Lower leg skin (tissue), 3 donors: ENCODE measurements at regions not wholly inside any gene's neighbourhood (a gene's known extent, or its start where the extent isn't known, plus 50 kb on each side); places are given as distances from the start of the nearest gene placed in this dataset.

Source experiments
- POLR2A ChIP-seq, 2 donors: fragments of 450-650 bp; IDR thresholded peaks; one replicate each; pipeline ENCODE4 v1.6.1; 2016 to 2017; ENCODE audit warnings: antibody characterized with exemption in 2 of 2, mild to moderate bottlenecking in 1 of 2, moderate library complexity in 1 of 2
- TF ChIP-seq, protein P1 (sequence below), 3 donors: fragments of 450-650 bp; IDR thresholded peaks; one replicate each; pipeline ENCODE4 v1.5.1; 2016; ENCODE audit warnings: antibody characterized with exemption in 3 of 3, mild to moderate bottlenecking in 3 of 3, moderate library complexity in 2 of 3

DNA sequence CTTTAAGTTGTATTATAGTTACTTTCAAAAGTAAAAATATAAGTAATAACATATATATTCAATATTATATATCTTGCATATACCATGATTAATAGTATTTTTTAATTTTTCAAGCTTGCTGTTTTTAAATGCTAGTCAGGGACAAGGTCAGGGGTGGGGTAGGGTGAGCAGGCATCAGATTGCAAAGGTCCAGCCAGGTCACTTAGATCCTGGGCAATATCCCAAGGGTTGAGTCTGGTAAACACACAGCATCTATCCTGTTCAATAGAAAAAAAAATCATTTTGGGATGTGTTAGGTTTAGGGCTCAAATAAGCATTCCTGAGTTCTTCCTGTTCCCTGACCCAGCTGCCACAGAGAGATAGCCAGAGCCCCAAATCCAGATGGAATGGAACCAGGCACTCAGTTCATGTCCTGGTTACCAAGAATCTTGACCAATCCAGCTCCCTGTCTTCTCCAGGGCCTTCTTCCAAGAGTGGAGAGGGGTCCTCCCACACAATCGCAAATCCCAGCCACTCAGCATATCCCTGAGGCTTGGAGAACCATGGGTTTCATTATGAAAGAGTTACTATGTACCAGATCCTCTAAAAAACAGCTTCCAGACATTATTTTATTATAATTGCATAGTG is 134.9 kb upstream of the TOP1 start:
- TF ChIP-seq, protein P1, sequence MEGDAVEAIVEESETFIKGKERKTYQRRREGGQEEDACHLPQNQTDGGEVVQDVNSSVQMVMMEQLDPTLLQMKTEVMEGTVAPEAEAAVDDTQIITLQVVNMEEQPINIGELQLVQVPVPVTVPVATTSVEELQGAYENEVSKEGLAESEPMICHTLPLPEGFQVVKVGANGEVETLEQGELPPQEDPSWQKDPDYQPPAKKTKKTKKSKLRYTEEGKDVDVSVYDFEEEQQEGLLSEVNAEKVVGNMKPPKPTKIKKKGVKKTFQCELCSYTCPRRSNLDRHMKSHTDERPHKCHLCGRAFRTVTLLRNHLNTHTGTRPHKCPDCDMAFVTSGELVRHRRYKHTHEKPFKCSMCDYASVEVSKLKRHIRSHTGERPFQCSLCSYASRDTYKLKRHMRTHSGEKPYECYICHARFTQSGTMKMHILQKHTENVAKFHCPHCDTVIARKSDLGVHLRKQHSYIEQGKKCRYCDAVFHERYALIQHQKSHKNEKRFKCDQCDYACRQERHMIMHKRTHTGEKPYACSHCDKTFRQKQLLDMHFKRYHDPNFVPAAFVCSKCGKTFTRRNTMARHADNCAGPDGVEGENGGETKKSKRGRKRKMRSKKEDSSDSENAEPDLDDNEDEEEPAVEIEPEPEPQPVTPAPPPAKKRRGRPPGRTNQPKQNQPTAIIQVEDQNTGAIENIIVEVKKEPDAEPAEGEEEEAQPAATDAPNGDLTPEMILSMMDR (IDR thresholded peaks at IDR 0.05): no peak
- TF ChIP-seq POLR2A (IDR thresholded peaks at IDR 0.05): no peak
